MCF 10A (cell line): ENCODE measurements at regions not wholly inside any gene's neighbourhood (a gene's known extent, or its start where the extent isn't known, plus 50 kb on each side); places are given as distances from the start of the nearest gene placed in this dataset.

Source experiments
- BruUV-seq: library from RNA; stranded (reverse); fragments of 400-500 nt; replicated peaks from 2 replicates; lab custom pipeline; 2021; lab: Mats Ljungman, UMichigan
- CTCF ChIA-PET: fragments of 300-600 bp; sonication (Branson Sonifier 250); formaldehyde crosslinking; extraction: SDS; loops from one replicate; lab custom pipeline; 2021; ENCODE audit warnings: antibody characterized with exemption, inconsistent platforms; lab: Yijun Ruan, JAX
- POLR2A ChIA-PET: fragments of 300-600, 350-650 bp; sonication (Branson Sonifier 250); formaldehyde crosslinking; extraction: SDS; loops from one replicate; lab custom pipeline; 2020; ENCODE audit warnings: antibody characterized with exemption, inconsistent platforms; lab: Yijun Ruan, JAX
- DNase-seq: peaks from one replicate; pipeline ENCODE4 v3.0.0-alpha.2; 2018; ENCODE audit not compliant: unreplicated experiment
- H3K27ac Mint-ChIP-seq: one replicate; pipeline ENCODE4 v1.8.0; 2022; ENCODE audit warnings: mild to moderate bottlenecking, low read depth, mixed read lengths; ENCODE audit not compliant: unreplicated experiment
- H3K27me3 Mint-ChIP-seq: one replicate; pipeline ENCODE4 v1.8.0; 2022; ENCODE audit warnings: mixed read lengths; ENCODE audit not compliant: insufficient read depth, unreplicated experiment
- H3K36me3 Mint-ChIP-seq: one replicate; pipeline ENCODE4 v1.8.0; 2022; ENCODE audit warnings: mild to moderate bottlenecking, moderate library complexity, mixed read lengths; ENCODE audit not compliant: insufficient read depth, unreplicated experiment
- H3K4me1 Mint-ChIP-seq: one replicate; pipeline ENCODE4 v1.8.0; 2022; ENCODE audit warnings: mixed read lengths; ENCODE audit not compliant: insufficient read depth, unreplicated experiment
- H3K4me3 Mint-ChIP-seq: one replicate; pipeline ENCODE4 v1.8.0; 2022; ENCODE audit warnings: mild to moderate bottlenecking, moderate library complexity, mixed read lengths; ENCODE audit not compliant: unreplicated experiment
- H3K9me3 Mint-ChIP-seq: one replicate; pipeline ENCODE4 v1.8.0; 2022; ENCODE audit warnings: mixed read lengths; ENCODE audit not compliant: unreplicated experiment
- intact Hi-C: fragments of 100-400 bp; cut with micrococcal nuclease; formaldehyde crosslinking; loops from 2 replicates; pipeline ENCODE4 v1.14.1; 2022
- TF ChIP-seq, protein P1 (sequence below): fragments of 200-600 bp; IDR thresholded peaks from one replicate; pipeline ENCODE4 v1.8.0; 2022; ENCODE audit warnings: antibody characterized with exemption, mild to moderate bottlenecking; ENCODE audit not compliant: unreplicated experiment

GRCh38 chr10:129331207-129331838, 135.7 kb upstream of the MGMT start:
- ChIA-PET POLR2A (no interaction called here), CTCF (interaction anchor here (0.6 to 2.6 kb wide), 4 partner anchors 10 to 299 kb away, joined by 4 to 27 read pairs (median 5); no protein-coding TSS in a partner anchor)
- no peak overlapping the region for H3K27ac Mint-ChIP-seq
- TF ChIP-seq, protein P1, sequence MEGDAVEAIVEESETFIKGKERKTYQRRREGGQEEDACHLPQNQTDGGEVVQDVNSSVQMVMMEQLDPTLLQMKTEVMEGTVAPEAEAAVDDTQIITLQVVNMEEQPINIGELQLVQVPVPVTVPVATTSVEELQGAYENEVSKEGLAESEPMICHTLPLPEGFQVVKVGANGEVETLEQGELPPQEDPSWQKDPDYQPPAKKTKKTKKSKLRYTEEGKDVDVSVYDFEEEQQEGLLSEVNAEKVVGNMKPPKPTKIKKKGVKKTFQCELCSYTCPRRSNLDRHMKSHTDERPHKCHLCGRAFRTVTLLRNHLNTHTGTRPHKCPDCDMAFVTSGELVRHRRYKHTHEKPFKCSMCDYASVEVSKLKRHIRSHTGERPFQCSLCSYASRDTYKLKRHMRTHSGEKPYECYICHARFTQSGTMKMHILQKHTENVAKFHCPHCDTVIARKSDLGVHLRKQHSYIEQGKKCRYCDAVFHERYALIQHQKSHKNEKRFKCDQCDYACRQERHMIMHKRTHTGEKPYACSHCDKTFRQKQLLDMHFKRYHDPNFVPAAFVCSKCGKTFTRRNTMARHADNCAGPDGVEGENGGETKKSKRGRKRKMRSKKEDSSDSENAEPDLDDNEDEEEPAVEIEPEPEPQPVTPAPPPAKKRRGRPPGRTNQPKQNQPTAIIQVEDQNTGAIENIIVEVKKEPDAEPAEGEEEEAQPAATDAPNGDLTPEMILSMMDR: no peak
- no peak overlapping the region for H3K4me3 Mint-ChIP-seq
- no TSS peak for BruUV-seq
- no peaks in the 10 kb centered on the region for H3K9me3 Mint-ChIP-seq
- H3K4me1 Mint-ChIP-seq: peaks cover 11% of the 10 kb centered on the region
- no peaks in the 10 kb centered on the region for H3K27me3 Mint-ChIP-seq
- no peaks in the 10 kb centered on the region for H3K36me3 Mint-ChIP-seq
- intact Hi-C loops: no loop called here
- DNase-seq: no peak

- H3K4me3 Mint-ChIP-seq: no peak overlapping the region
- no peaks in the 10 kb centered on the region for H3K9me3 Mint-ChIP-seq
- no peaks in the 10 kb centered on the region for H3K36me3 Mint-ChIP-seq
- no peak overlapping the region for H3K27ac Mint-ChIP-seq
- peaks cover 11% of the 10 kb centered on the region for H3K4me1 Mint-ChIP-seq
- no peaks in the 10 kb centered on the region for H3K27me3 Mint-ChIP-seq
- ChIA-PET CTCF (interaction anchor here (0.6 to 2.6 kb wide), 8 partner anchors 9 to 335 kb away, joined by 3 to 27 read pairs (median 4); no protein-coding TSS in a partner anchor), POLR2A (no interaction called here)
- intact Hi-C loops: loop anchor here (1.0 kb wide), 1 partner anchor 301 kb away; no protein-coding TSS in a partner anchor
- no peak for DNase-seq
- no TSS peak for BruUV-seq
- TF ChIP-seq, protein P1: no peak
Measured at GRCh38 chr10:129331839-129332220, 135.2 kb upstream of the MGMT start.

- H3K4me1 Mint-ChIP-seq: peaks cover 11% of the 10 kb centered on the region
- H3K9me3 Mint-ChIP-seq: no peaks in the 10 kb centered on the region
- H3K27me3 Mint-ChIP-seq: no peaks in the 10 kb centered on the region
- intact Hi-C loops: loop anchor here (1.0 kb wide), 1 partner anchor 301 kb away; no protein-coding TSS in a partner anchor
- no peaks in the 10 kb centered on the region for H3K36me3 Mint-ChIP-seq
- TF ChIP-seq, protein P1: peak; percentile 33
- ChIA-PET CTCF (interaction anchor here (0.6 to 2.6 kb wide), 9 partner anchors 9 to 340 kb away, joined by 3 to 27 read pairs (median 3); no protein-coding TSS in a partner anchor), POLR2A (no interaction called here)
- no peak overlapping the region for H3K4me3 Mint-ChIP-seq
- peak; percentile 66 for DNase-seq
- no TSS peak for BruUV-seq
- no peak overlapping the region for H3K27ac Mint-ChIP-seq
Measured at GRCh38 chr10:129332476-129332875, 134.6 kb upstream of the MGMT start.

DNA sequence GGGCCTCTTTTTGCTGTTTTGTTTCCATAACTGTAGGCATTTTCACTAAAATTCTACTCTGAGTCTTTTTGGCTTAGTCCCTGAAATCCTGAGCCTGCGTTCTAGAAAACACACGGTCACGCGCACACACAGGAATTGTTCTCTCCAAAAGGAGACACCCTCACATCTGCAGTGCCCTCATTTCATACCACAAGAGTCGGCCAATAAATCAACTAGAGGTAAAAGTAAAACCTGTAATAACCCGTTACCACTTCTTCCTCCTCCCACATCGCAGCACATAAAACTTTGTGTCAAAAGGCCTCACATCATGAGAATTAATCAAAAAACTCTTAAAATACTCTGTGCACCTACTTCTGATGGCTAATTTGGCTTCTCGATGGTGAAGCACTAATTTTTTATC, 133.3 kb upstream of the MGMT start:
- Mint-ChIP-seq H3K27ac (no peak overlapping the region), H3K4me3 (no peak overlapping the region), H3K4me1 (peaks cover 1% of the 10 kb centered on the region), H3K9me3 (no peaks in the 10 kb centered on the region), H3K36me3 (no peaks in the 10 kb centered on the region), H3K27me3 (no peaks in the 10 kb centered on the region)
- no peak for DNase-seq
- intact Hi-C loops: no loop called here
- TF ChIP-seq, protein P1: no peak
- no TSS peak for BruUV-seq
- ChIA-PET CTCF (interaction anchor here (0.7 to 2.6 kb wide), 3 partner anchors 23 to 795 kb away, joined by 3 to 27 read pairs (median 6); no protein-coding TSS in a partner anchor), POLR2A (no interaction called here)
